ENCODE measurements at regions not wholly inside any gene's neighbourhood (a gene's known extent, or its start where the extent isn't known, plus 50 kb on each side); places are given as distances from the start of the nearest gene placed in this dataset.
"Not testable (repeated sequence)": the region's sequence is repeated elsewhere in the genome, so short reads cannot be mapped to it uniquely, and the experiment has no call there.

- Mint-ChIP-seq H3K27me3 (ENCODE audit: low read depth) (peaks cover 14% of the 10 kb centered on the region), H3K4me3 (ENCODE audit: low read depth) (no peak overlapping the region), H3K4me1 (ENCODE audit: low read depth) (no peaks in the 10 kb centered on the region), H3K27ac (no peak overlapping the region), H3K36me3 (ENCODE audit: low read depth) (no peaks in the 10 kb centered on the region), H3K9me3 (no peaks in the 10 kb centered on the region)
- DNase-seq (ENCODE audit: low spot score) = no peak
- intact Hi-C loops (cut with micrococcal nuclease) = no loop called here
Observed at GRCh38 chr5:53160895-53161294, 51.3 kb upstream of the MOCS2 start.

DNA sequence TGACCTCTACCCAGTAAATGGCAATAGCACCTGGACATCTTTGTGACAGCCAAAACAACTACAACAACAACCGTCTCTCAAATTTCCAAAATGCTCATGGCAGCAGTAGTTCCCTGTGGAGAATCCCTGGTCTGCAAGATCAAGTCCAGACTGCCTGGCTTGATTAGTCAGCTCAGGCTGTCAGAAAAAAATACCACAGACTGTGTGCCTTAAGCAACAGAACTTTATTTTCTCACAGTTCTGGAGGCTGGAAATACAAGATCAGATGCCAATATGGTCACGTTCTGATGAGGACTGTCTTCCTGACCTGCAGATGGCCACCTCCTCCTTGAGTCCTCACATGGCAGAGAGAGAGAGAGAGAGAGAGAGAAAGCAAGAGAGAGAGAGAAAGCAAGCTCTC, 52.3 kb upstream of the MOCS2 start:
- Mint-ChIP-seq H3K4me1 (ENCODE audit: low read depth) (no peaks in the 10 kb centered on the region), H3K9me3 (no peaks in the 10 kb centered on the region), H3K4me3 (ENCODE audit: low read depth) (no peak overlapping the region), H3K27ac (no peak overlapping the region), H3K36me3 (ENCODE audit: low read depth) (no peaks in the 10 kb centered on the region), H3K27me3 (ENCODE audit: low read depth) (peaks cover 15% of the 10 kb centered on the region)
- intact Hi-C loops (cut with micrococcal nuclease) = no loop called here
- DNase-seq (ENCODE audit: low spot score) = no peak

GRCh38 chr5:53164478-53165165, 55.1 kb upstream of the MOCS2 start:
- no peaks in the 10 kb centered on the region for H3K9me3 Mint-ChIP-seq
- intact Hi-C loops (cut with micrococcal nuclease) = no loop called here
- no peak overlapping the region for H3K27ac Mint-ChIP-seq
- H3K27me3 Mint-ChIP-seq (ENCODE audit: low read depth) = peaks cover 24% of the 10 kb centered on the region
- no peaks in the 10 kb centered on the region for H3K4me1 Mint-ChIP-seq (ENCODE audit: low read depth)
- H3K4me3 Mint-ChIP-seq (ENCODE audit: low read depth) = no peak overlapping the region
- H3K36me3 Mint-ChIP-seq (ENCODE audit: low read depth) = no peaks in the 10 kb centered on the region
- no peak for DNase-seq (ENCODE audit: low spot score)

GRCh38 chr5:53165431-53166182, 56.0 kb upstream of the MOCS2 start:
- Mint-ChIP-seq H3K4me1 (ENCODE audit: low read depth) (no peaks in the 10 kb centered on the region), H3K27ac (no peak overlapping the region), H3K9me3 (no peaks in the 10 kb centered on the region), H3K4me3 (ENCODE audit: low read depth) (no peak overlapping the region), H3K27me3 (ENCODE audit: low read depth) (peaks cover 24% of the 10 kb centered on the region), H3K36me3 (ENCODE audit: low read depth) (no peaks in the 10 kb centered on the region)
- intact Hi-C loops (cut with micrococcal nuclease) = no loop called here
- DNase-seq (ENCODE audit: low spot score) = no peak

GRCh38 chr5:53166183-53166495, 56.6 kb upstream of the MOCS2 start:
- H3K27ac Mint-ChIP-seq = no peak overlapping the region
- H3K4me1 Mint-ChIP-seq (ENCODE audit: low read depth) = no peaks in the 10 kb centered on the region
- H3K27me3 Mint-ChIP-seq (ENCODE audit: low read depth) = peaks cover 26% of the 10 kb centered on the region

GRCh38 chr5:53167836-53168235, 58.3 kb upstream of the MOCS2 start:
- no peak overlapping the region for H3K4me3 Mint-ChIP-seq (ENCODE audit: low read depth)
- H3K9me3 Mint-ChIP-seq = no peaks in the 10 kb centered on the region
- H3K27me3 Mint-ChIP-seq (ENCODE audit: low read depth) = peaks cover 27% of the 10 kb centered on the region
- H3K4me1 Mint-ChIP-seq (ENCODE audit: low read depth) = no peaks in the 10 kb centered on the region
- no peak overlapping the region for H3K27ac Mint-ChIP-seq
- intact Hi-C loops (cut with micrococcal nuclease) = no loop called here
- no peak for DNase-seq (ENCODE audit: low spot score)
- no peaks in the 10 kb centered on the region for H3K36me3 Mint-ChIP-seq (ENCODE audit: low read depth)

More at GRCh38 chr5:53166183-53166495, 56.6 kb upstream of the MOCS2 start:
- intact Hi-C loops (cut with micrococcal nuclease) = no loop called here
- H3K9me3 Mint-ChIP-seq = no peaks in the 10 kb centered on the region
- H3K36me3 Mint-ChIP-seq (ENCODE audit: low read depth) = no peaks in the 10 kb centered on the region
- no peak for DNase-seq (ENCODE audit: low spot score)
- no peak overlapping the region for H3K4me3 Mint-ChIP-seq (ENCODE audit: low read depth)

GRCh38 chr5:53169933-53170332, 60.4 kb upstream of the MOCS2 start:
- no peak for DNase-seq (ENCODE audit: low spot score)
- Mint-ChIP-seq H3K36me3 (ENCODE audit: low read depth) (no peaks in the 10 kb centered on the region), H3K4me1 (ENCODE audit: low read depth) (no peaks in the 10 kb centered on the region), H3K9me3 (no peaks in the 10 kb centered on the region), H3K27me3 (ENCODE audit: low read depth) (peaks cover 28% of the 10 kb centered on the region), H3K27ac (no peak overlapping the region), H3K4me3 (ENCODE audit: low read depth) (no peak overlapping the region)
- intact Hi-C loops (cut with micrococcal nuclease) = loop anchor here (5.0 kb wide), 1 partner anchor 1047 kb away; no protein-coding TSS in a partner anchor

DNA sequence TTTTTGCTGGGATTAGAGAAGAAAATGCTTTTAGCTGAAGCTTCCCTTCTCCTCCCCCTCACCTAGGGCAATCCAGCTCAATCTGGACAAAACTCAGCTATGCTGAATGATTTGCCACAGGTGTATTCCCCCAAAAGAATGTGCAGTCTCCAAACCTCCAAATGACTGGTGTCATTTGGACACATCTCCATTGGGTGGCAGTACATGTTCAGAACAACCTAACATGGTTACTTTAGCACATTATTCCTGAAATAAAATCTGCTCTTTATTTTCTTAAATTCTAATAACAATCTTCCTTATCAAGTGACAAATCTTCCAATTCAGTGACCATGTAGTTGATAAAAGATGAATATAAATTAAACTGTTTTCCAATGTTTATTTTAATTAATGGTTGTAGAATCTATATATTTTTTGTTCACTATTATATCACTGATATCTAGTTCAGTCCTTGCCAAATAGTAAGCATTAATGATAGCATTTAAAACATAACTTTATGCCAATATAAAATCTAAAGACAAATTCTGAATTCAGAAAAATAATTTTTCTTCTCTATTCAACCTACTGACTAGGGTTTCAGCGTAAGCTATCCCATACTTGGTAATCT, 61.3 kb upstream of the MOCS2 start:
- Mint-ChIP-seq H3K4me1 (ENCODE audit: low read depth) (no peaks in the 10 kb centered on the region), H3K27ac (no peak overlapping the region), H3K4me3 (ENCODE audit: low read depth) (no peak overlapping the region), H3K36me3 (ENCODE audit: low read depth) (no peaks in the 10 kb centered on the region), H3K9me3 (no peaks in the 10 kb centered on the region), H3K27me3 (ENCODE audit: low read depth) (peaks cover 25% of the 10 kb centered on the region)
- intact Hi-C loops (cut with micrococcal nuclease) = loop anchor here (5.0 kb wide), 1 partner anchor 1046 kb away; no protein-coding TSS in a partner anchor
- DNase-seq (ENCODE audit: low spot score) = no peak

- DNase-seq (ENCODE audit: low spot score); H3K36me3 Mint-ChIP-seq (ENCODE audit: low read depth); H3K4me3 Mint-ChIP-seq (ENCODE audit: low read depth); H3K9me3 Mint-ChIP-seq; H3K4me1 Mint-ChIP-seq (ENCODE audit: low read depth); H3K27ac Mint-ChIP-seq: not testable (repeated sequence)
- peaks cover 26% of the 10 kb centered on the region for H3K27me3 Mint-ChIP-seq (ENCODE audit: low read depth)
- intact Hi-C loops (cut with micrococcal nuclease) = loop anchor here (5.0 kb wide), 1 partner anchor 1045 kb away; no protein-coding TSS in a partner anchor
Observed at GRCh38 chr5:53172073-53172472, 62.5 kb upstream of the MOCS2 start.

GRCh38 chr5:53172630-53173029, 63.1 kb upstream of the MOCS2 start:
- Mint-ChIP-seq H3K9me3 (no peaks in the 10 kb centered on the region), H3K36me3 (ENCODE audit: low read depth) (no peaks in the 10 kb centered on the region), H3K4me1 (ENCODE audit: low read depth) (no peaks in the 10 kb centered on the region), H3K27me3 (ENCODE audit: low read depth) (peaks cover 27% of the 10 kb centered on the region), H3K4me3 (ENCODE audit: low read depth) (no peak overlapping the region), H3K27ac (no peak overlapping the region)
- intact Hi-C loops (cut with micrococcal nuclease) = loop anchor here (5.0 kb wide), 1 partner anchor 1045 kb away; no protein-coding TSS in a partner anchor
- no peak for DNase-seq (ENCODE audit: low spot score)

DNA sequence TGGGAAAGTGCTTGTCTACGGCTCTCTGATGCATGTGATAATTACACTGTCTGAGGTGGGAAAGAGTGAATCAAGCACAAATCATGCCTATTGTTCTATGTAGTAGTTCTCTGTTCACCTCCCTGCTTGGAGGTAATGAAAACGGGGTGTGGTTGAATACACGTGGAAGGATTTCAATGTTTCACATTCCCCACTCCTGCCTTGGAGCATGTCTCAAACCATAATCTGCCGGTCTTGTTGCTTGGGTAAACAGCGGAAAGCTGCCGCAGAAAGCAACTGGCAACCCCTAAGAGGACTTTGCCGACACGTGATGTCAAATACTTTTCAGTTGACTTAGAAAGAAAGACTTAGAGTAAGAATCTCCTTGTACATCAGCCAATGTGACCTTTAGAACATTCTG, 63.5 kb upstream of the MOCS2 start:
- Mint-ChIP-seq H3K27ac (no peak overlapping the region), H3K36me3 (ENCODE audit: low read depth) (no peaks in the 10 kb centered on the region), H3K4me1 (ENCODE audit: low read depth) (no peaks in the 10 kb centered on the region), H3K9me3 (no peaks in the 10 kb centered on the region), H3K4me3 (ENCODE audit: low read depth) (no peak overlapping the region), H3K27me3 (ENCODE audit: low read depth) (peaks cover 24% of the 10 kb centered on the region)
- intact Hi-C loops (cut with micrococcal nuclease) = loop anchor here (5.0 kb wide), 1 partner anchor 1044 kb away; no protein-coding TSS in a partner anchor
- no peak for DNase-seq (ENCODE audit: low spot score)

DNA sequence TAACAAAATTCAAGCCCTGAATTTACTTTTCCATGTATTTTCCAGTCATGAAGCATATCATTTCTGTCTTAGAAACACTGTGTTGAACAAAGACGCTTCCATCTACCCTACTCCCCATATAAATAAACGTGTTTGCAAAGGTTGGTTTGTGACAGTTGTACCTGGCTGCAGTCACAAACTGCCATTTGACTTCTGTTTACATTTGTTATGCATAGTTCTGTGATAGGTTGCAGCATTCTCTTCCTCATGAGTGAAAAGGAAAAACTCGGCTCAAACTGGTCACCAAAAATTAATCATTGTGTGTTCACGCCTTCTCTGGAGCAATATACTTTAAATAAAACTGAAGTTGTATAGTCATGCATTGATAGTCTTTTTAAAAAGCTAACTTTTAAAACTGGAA, 69.3 kb upstream of the MOCS2 start:
- intact Hi-C loops (cut with micrococcal nuclease) = no loop called here
- DNase-seq (ENCODE audit: low spot score) = no peak
- H3K27ac Mint-ChIP-seq = no peak overlapping the region
- no peaks in the 10 kb centered on the region for H3K9me3 Mint-ChIP-seq
- H3K4me1 Mint-ChIP-seq (ENCODE audit: low read depth) = no peaks in the 10 kb centered on the region
- peaks cover 17% of the 10 kb centered on the region for H3K27me3 Mint-ChIP-seq (ENCODE audit: low read depth)
- no peak overlapping the region for H3K4me3 Mint-ChIP-seq (ENCODE audit: low read depth)
- H3K36me3 Mint-ChIP-seq (ENCODE audit: low read depth) = no peaks in the 10 kb centered on the region

DNA sequence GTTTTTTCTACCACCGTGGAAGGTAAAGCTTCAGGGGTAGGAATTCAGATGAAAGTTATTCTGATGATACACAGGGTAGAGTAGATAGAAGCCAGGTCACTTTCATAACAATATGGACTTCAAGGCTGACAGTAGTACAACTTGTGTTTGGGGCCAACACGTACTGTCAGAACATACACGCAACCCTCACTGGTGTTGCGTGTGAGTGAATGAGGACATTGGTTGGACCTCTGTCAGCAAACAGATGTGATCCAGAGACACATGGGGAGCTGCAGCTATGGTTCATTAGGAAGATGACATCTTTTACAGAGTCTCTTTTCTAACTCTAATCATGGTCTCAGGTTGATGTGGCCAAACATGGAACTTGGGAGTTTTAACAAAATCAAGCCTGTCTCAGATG, 70.1 kb upstream of the MOCS2 start:
- peaks cover 15% of the 10 kb centered on the region for H3K27me3 Mint-ChIP-seq (ENCODE audit: low read depth)
- intact Hi-C loops (cut with micrococcal nuclease) = no loop called here
- no peaks in the 10 kb centered on the region for H3K4me1 Mint-ChIP-seq (ENCODE audit: low read depth)

More for the DNA sequence above, 70.1 kb upstream of the MOCS2 start:
- DNase-seq (ENCODE audit: low spot score) = no peak
- Mint-ChIP-seq H3K27ac (no peak overlapping the region), H3K9me3 (no peaks in the 10 kb centered on the region), H3K4me3 (ENCODE audit: low read depth) (no peak overlapping the region), H3K36me3 (ENCODE audit: low read depth) (no peaks in the 10 kb centered on the region)

Measured in activated T-helper 2 cell treated with anti-CD3 and anti-CD28 coated beads, Interferon-gamma antibody, Interleukin-2, Interleukin-4, amounts not matched to agents 10 μg/mL and 5 μg/mL and 100 μg/mL, durations not matched to agents 14 hours and 24 hours and 36 hours (primary cell).